ENCODE measurements at regions not wholly inside any gene's neighbourhood (a gene's known extent, or its start where the extent isn't known, plus 50 kb on each side); places are given as distances from the start of the nearest gene placed in this dataset.

DNA sequence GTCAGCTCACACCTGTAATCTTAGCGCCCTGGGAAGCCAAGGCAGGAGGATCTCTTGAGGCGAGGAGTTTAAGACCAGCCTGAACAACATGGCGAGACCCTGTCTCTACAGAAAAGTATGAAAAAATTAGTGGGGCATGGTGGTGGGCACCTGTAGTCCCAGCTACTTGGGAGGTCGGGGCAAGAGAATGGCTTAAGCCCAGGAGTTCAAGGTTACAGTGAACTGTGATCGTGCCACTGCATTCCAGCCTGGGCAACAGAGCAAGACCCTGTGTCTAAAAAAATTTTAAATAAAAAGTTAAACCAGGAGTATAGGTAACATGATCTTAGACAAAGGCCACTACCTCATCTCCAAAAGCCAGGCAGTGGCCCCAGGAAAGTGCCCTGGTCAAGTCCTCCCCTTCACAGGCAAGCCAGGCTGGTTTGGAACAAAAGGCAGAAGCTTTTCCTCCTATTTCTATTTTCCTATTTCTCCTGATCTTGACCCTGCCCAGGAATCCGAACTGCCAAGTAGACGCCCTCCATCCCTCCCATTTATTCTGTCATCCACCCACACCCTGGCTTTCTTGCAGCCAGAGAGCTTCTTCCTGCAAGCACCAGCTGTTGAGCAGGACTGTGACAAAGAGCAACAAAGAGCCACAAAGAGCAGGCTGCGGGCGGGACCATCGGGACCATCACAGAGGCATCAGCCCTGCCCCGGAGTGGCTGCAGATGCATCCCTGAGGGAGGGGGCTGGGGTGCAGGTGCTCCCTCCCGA lies 149.9 kb upstream of the AFDN start:
- peaks cover 98% of the 10 kb centered on the region for H3K4me1 ChIP-seq (ENCODE audit: insufficient read depth, low read length)
- H3K9ac ChIP-seq (ENCODE audit: insufficient read depth, low read depth, low read length), result peak overlapping the region; percentile 88
- H3K79me2 ChIP-seq (ENCODE audit: insufficient read depth, low read length), result peaks cover 5% of the 10 kb centered on the region
- H3K4me3 ChIP-seq (replicated peaks in 1 of 3; ENCODE audit: insufficient read depth in 1 of 3, low read depth in 2 of 3, low read length in 3 of 3), result 0 out of 6 replicates have a peak overlapping the region, but pooled peaks of 1 of the 3 experiments have one; percentile 71
- H3K9me3 ChIP-seq (ENCODE audit: low read length), result no peaks in the 10 kb centered on the region
- H4K20me1 ChIP-seq (ENCODE audit: insufficient read depth, low read length), result no peaks in the 10 kb centered on the region
- no peaks in the 10 kb centered on the region for H3K36me3 ChIP-seq (replicated peaks in 1 of 2; ENCODE audit: control insufficient read depth in 1 of 2, insufficient read depth in 2 of 2, low read length in 2 of 2)
- FAIRE-seq (peak; percentile 18), ATAC-seq (peak; percentile 2; the same call in 1 of the 3 replicates), DNase-seq (ENCODE audit: low spot score) (peak; percentile 44)
- no peak overlapping the region for H2AFZ ChIP-seq (ENCODE audit: low read length)
- ChIA-PET POLR2A (interaction anchor here (0.6 to 2.6 kb wide), 19 partner anchors 8 to 255 kb away, joined by 3 to 23 read pairs (median 4); no protein-coding TSS in a partner anchor), CTCF (ENCODE audit: low intra/inter-chr PET ratio, low total read pairs) (no interaction called here)
- no peaks in the 10 kb centered on the region for H3K27me3 ChIP-seq (ENCODE audit: control insufficient read depth in 1 of 2, insufficient read depth in 2 of 2, low read length in 2 of 2)
- intact Hi-C loops (cut with micrococcal nuclease; ENCODE audit: unreplicated experiment), result loop anchor here (1.0 kb wide), 2 partner anchors 58 to 85 kb away; no protein-coding TSS in a partner anchor
- peak overlapping the region; percentile 62 for H3K4me2 ChIP-seq (ENCODE audit: low read depth, low read length)
- peak overlapping the region; percentile 96 for H3K27ac ChIP-seq (ENCODE audit: extremely low read length, insufficient read depth, low read length)
- in situ Hi-C loops (cut with HindIII; ENCODE audit: extremely low pct_ligation_motif_present, low pct_unique_long_range_greater_than_20kb), result no loop called here
- BruUV-seq (replicated peaks), result no TSS peak
- WGBS (ENCODE audit: low lambda C conversion rate), result 52% methylated on average over 11 of the region's 12 CpGs
- TF ChIP-seq ZNF713 (CRISPR knock-in tag; IDR thresholded peaks at IDR 0.05) (0 out of 2 replicates have a peak, but pooled peaks have one; percentile 30), AGO2 (optimal IDR thresholded peaks at IDR 0.05; ENCODE audit: low read depth, low read length) (no peak), PAF1 (CRISPR knock-in tag; IDR thresholded peaks at IDR 0.05) (no peak), GATA4 (IDR thresholded peaks at IDR 0.05; ENCODE audit: borderline replicate concordance, low read depth) (no peak), ZNF891 (CRISPR knock-in tag; IDR thresholded peaks at IDR 0.05) (0 out of 2 replicates have a peak, but pooled peaks have one; percentile 1), ATF1 (CRISPR knock-in tag; IDR thresholded peaks at IDR 0.05) (no peak), ZNF331 (CRISPR knock-in tag; IDR thresholded peaks at IDR 0.05) (no peak), ZNF24 (IDR thresholded peaks at IDR 0.05) (no peak), TAF1 (CRISPR knock-in tag; IDR thresholded peaks at IDR 0.05) (no peak), ZNF430 (CRISPR knock-in tag; IDR thresholded peaks at IDR 0.05) (no peak), CCAR2 (optimal IDR thresholded peaks at IDR 0.05; ENCODE audit: low read depth, low read length) (no peak), AHR (CRISPR knock-in tag; IDR thresholded peaks at IDR 0.05) (no peak), KDM4B (CRISPR knock-in tag; IDR thresholded peaks at IDR 0.05) (0 out of 2 replicates have a peak, but pooled peaks have one; percentile 18), TMF1 (CRISPR knock-in tag; IDR thresholded peaks at IDR 0.05; ENCODE audit: low read depth) (no peak), SETDB1 (CRISPR knock-in tag; IDR thresholded peaks at IDR 0.05; ENCODE audit: borderline replicate concordance) (no peak), MTA1 (CRISPR knock-in tag; IDR thresholded peaks at IDR 0.05; ENCODE audit: borderline replicate concordance) (no peak), ZNF567 (CRISPR knock-in tag; IDR thresholded peaks at IDR 0.05; ENCODE audit: borderline replicate concordance) (peak; percentile 67; the same call in 1 of the 2 replicates), GZF1 (CRISPR knock-in tag; IDR thresholded peaks at IDR 0.05) (no peak), POLR2G (IDR thresholded peaks at IDR 0.05; ENCODE audit: low read depth, low read length) (peak; percentile 25; the same call in 1 of the 2 replicates), GABPB1 (CRISPR knock-in tag; IDR thresholded peaks at IDR 0.05) (no peak), ATM (IDR thresholded peaks at IDR 0.05; ENCODE audit: borderline replicate concordance) (no peak), ZNF225 (CRISPR knock-in tag; IDR thresholded peaks at IDR 0.05) (peak; percentile 74)
- TF ChIP-seq, protein P1, sequence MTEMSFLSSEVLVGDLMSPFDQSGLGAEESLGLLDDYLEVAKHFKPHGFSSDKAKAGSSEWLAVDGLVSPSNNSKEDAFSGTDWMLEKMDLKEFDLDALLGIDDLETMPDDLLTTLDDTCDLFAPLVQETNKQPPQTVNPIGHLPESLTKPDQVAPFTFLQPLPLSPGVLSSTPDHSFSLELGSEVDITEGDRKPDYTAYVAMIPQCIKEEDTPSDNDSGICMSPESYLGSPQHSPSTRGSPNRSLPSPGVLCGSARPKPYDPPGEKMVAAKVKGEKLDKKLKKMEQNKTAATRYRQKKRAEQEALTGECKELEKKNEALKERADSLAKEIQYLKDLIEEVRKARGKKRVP (CRISPR knock-in tag; IDR thresholded peaks at IDR 0.05), result no peak
- TF ChIP-seq, protein P2, sequence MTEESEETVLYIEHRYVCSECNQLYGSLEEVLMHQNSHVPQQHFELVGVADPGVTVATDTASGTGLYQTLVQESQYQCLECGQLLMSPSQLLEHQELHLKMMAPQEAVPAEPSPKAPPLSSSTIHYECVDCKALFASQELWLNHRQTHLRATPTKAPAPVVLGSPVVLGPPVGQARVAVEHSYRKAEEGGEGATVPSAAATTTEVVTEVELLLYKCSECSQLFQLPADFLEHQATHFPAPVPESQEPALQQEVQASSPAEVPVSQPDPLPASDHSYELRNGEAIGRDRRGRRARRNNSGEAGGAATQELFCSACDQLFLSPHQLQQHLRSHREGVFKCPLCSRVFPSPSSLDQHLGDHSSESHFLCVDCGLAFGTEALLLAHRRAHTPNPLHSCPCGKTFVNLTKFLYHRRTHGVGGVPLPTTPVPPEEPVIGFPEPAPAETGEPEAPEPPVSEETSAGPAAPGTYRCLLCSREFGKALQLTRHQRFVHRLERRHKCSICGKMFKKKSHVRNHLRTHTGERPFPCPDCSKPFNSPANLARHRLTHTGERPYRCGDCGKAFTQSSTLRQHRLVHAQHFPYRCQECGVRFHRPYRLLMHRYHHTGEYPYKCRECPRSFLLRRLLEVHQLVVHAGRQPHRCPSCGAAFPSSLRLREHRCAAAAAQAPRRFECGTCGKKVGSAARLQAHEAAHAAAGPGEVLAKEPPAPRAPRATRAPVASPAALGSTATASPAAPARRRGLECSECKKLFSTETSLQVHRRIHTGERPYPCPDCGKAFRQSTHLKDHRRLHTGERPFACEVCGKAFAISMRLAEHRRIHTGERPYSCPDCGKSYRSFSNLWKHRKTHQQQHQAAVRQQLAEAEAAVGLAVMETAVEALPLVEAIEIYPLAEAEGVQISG (CRISPR knock-in tag; IDR thresholded peaks at IDR 0.05), result peak; percentile 31; the same call in 1 of the 2 replicates
